ENCODE measurements at regions not wholly inside any gene's neighbourhood (a gene's known extent, or its start where the extent isn't known, plus 50 kb on each side); places are given as distances from the start of the nearest gene placed in this dataset.
"Not testable (repeated sequence)": the region's sequence is repeated elsewhere in the genome, so short reads cannot be mapped to it uniquely, and the experiment has no call there.

DNA sequence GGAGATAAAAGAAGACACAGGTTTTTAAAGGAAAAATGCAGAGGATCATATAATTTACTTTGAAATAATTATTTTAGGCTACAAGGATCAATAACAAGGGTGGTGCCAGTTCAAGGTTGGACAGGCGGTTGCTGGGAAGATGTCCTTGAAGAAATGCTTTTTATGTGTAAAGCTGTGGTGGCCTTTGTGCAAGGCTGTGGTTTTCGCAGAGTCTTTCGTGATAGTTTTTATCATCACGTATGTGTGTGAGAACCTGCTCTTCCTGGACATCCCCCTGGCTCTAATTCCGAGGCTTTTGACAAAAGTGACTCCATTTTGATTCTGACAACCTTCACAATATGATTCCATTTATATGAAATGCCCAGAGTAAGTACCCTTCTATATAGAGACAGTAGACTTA, 85.8 kb upstream of the COG2 start:
- TF ChIP-seq, protein P1, sequence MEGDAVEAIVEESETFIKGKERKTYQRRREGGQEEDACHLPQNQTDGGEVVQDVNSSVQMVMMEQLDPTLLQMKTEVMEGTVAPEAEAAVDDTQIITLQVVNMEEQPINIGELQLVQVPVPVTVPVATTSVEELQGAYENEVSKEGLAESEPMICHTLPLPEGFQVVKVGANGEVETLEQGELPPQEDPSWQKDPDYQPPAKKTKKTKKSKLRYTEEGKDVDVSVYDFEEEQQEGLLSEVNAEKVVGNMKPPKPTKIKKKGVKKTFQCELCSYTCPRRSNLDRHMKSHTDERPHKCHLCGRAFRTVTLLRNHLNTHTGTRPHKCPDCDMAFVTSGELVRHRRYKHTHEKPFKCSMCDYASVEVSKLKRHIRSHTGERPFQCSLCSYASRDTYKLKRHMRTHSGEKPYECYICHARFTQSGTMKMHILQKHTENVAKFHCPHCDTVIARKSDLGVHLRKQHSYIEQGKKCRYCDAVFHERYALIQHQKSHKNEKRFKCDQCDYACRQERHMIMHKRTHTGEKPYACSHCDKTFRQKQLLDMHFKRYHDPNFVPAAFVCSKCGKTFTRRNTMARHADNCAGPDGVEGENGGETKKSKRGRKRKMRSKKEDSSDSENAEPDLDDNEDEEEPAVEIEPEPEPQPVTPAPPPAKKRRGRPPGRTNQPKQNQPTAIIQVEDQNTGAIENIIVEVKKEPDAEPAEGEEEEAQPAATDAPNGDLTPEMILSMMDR (IDR thresholded peaks at IDR 0.05; ENCODE audit: unreplicated experiment): no peak
- no peaks in the 10 kb centered on the region for H3K9me3 Mint-ChIP-seq

DNA sequence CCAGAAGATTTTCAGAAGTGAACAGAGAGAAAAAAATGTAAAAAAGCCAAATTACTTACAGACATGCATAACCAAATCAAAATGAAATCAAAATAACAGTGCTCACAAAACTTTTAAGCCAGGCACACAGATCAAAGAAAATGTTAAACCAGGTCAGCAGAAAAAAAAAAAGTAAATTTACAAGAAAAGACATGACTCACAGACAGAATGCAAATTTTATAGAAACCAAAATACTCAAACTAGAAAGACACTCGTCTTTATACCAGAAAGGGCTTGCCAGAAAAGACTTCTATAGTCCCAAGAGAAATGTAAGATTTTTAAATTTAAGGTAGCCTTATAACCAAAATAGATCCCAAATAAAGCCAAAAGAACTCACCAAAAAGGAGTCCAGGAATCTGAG, 86.5 kb upstream of the COG2 start:
- H3K27ac Mint-ChIP-seq: no peak overlapping the region
- TF ChIP-seq, protein P1 (IDR thresholded peaks at IDR 0.05; ENCODE audit: unreplicated experiment): no peak
- H3K9me3 Mint-ChIP-seq: no peaks in the 10 kb centered on the region
- DNase-seq (ENCODE audit: low spot score in 2 of 2, unreplicated experiment in 2 of 2): no peak
- H3K27me3 Mint-ChIP-seq (ENCODE audit: low read depth): peaks cover 62% of the 10 kb centered on the region
- no peak overlapping the region for H3K4me3 Mint-ChIP-seq
- H3K4me1 Mint-ChIP-seq: no peaks in the 10 kb centered on the region
- H3K36me3 Mint-ChIP-seq: no peaks in the 10 kb centered on the region

More for the DNA sequence above, 85.8 kb upstream of the COG2 start:
- Mint-ChIP-seq H3K4me1 (no peaks in the 10 kb centered on the region), H3K36me3 (no peaks in the 10 kb centered on the region), H3K27me3 (ENCODE audit: low read depth) (peaks cover 63% of the 10 kb centered on the region), H3K27ac (no peak overlapping the region), H3K4me3 (no peak overlapping the region)
- no peak for DNase-seq (ENCODE audit: low spot score in 2 of 2, unreplicated experiment in 2 of 2)

DNA sequence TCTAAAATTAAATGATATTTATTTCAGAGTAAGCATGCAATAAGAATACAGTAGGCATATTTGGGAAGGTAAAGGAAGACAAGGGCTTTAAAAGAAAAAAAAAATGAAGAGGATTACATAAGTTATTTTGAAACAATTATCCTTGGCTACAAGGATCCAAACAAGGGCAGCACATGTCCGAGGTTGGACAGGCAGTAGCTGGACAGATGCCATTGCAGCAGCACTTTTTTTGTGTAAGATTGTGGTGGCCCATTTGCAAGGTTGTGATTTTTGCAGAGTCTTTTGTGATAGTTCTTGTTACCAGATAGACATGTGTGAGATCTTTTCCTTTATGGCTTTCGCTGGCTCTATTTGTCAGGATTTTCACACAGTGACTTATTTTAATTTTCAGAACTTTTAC, 89.4 kb upstream of the COG2 start:
- Mint-ChIP-seq H3K4me1 (no peaks in the 10 kb centered on the region), H3K9me3 (no peaks in the 10 kb centered on the region), H3K27ac (no peak overlapping the region), H3K4me3 (no peak overlapping the region), H3K27me3 (ENCODE audit: low read depth) (peaks cover 57% of the 10 kb centered on the region), H3K36me3 (no peaks in the 10 kb centered on the region)
- DNase-seq (ENCODE audit: low spot score in 2 of 2, unreplicated experiment in 2 of 2): no peak
- TF ChIP-seq, protein P1 (IDR thresholded peaks at IDR 0.05; ENCODE audit: unreplicated experiment): no peak

- not testable (repeated sequence) for H3K4me3 Mint-ChIP-seq; H3K36me3 Mint-ChIP-seq; H3K9me3 Mint-ChIP-seq; H3K27ac Mint-ChIP-seq; H3K4me1 Mint-ChIP-seq; DNase-seq (ENCODE audit: low spot score in 2 of 2, unreplicated experiment in 2 of 2)
- H3K27me3 Mint-ChIP-seq (ENCODE audit: low read depth): peaks cover 61% of the 10 kb centered on the region
These were observed 91.3 kb upstream of the COG2 start for GRCh38 chr1:230550945-230551344.

GRCh38 chr1:230550428-230550827, 91.9 kb upstream of the COG2 start:
- Mint-ChIP-seq H3K27me3 (ENCODE audit: low read depth) (peaks cover 56% of the 10 kb centered on the region), H3K36me3 (no peaks in the 10 kb centered on the region), H3K27ac (no peak overlapping the region), H3K4me3 (no peak overlapping the region), H3K4me1 (no peaks in the 10 kb centered on the region), H3K9me3 (no peaks in the 10 kb centered on the region)
- DNase-seq (ENCODE audit: low spot score in 2 of 2, unreplicated experiment in 2 of 2): no peak
- TF ChIP-seq, protein P1 (IDR thresholded peaks at IDR 0.05; ENCODE audit: unreplicated experiment): no peak

DNA sequence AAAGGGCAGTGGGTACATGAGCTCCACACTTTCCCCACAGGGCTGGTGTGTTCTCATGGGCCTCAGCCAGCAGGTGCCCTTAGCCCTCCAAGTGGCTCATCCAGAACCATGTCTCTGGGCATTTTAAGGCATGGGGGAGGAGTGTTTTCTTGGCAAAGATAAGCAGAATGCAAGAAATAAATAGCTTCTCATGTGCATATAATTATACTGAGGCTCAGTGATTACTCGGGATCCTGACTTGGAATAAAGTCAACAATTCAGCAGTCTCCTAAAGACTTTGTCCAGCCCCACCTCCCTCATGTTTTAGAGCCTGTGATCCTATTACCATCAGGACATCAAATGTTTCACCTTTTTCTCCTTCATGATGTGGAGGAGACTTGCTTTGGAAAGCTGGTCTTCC, 92.7 kb upstream of the COG2 start:
- no peak for DNase-seq (ENCODE audit: low spot score in 2 of 2, unreplicated experiment in 2 of 2)
- no peaks in the 10 kb centered on the region for H3K36me3 Mint-ChIP-seq
- no peak overlapping the region for H3K4me3 Mint-ChIP-seq
- H3K4me1 Mint-ChIP-seq: no peaks in the 10 kb centered on the region
- H3K9me3 Mint-ChIP-seq: no peaks in the 10 kb centered on the region
- TF ChIP-seq, protein P1 (IDR thresholded peaks at IDR 0.05; ENCODE audit: unreplicated experiment): no peak
- peaks cover 54% of the 10 kb centered on the region for H3K27me3 Mint-ChIP-seq (ENCODE audit: low read depth)
- H3K27ac Mint-ChIP-seq: no peak overlapping the region

Measured in mesothelial cell of epicardium (in vitro differentiated cells).